NCI-H345 treated with DMSO at 0.1 percent for 48 hours (cell line): ENCODE measurements at regions not wholly inside any gene's neighbourhood (a gene's known extent, or its start where the extent isn't known, plus 50 kb on each side); places are given as distances from the start of the nearest gene placed in this dataset.
A peak's percentile ranks its signal among the peaks of the same experiment; 100 is the strongest.
"Not testable (repeated sequence)": the region's sequence is repeated elsewhere in the genome, so short reads cannot be mapped to it uniquely, and the experiment has no call there.

Experiments used
- DNase-seq: peaks from one replicate; lab custom pipeline; 2025; ENCODE audit not compliant: unreplicated experiment; lab: John Stamatoyannopoulos, UW

DNA sequence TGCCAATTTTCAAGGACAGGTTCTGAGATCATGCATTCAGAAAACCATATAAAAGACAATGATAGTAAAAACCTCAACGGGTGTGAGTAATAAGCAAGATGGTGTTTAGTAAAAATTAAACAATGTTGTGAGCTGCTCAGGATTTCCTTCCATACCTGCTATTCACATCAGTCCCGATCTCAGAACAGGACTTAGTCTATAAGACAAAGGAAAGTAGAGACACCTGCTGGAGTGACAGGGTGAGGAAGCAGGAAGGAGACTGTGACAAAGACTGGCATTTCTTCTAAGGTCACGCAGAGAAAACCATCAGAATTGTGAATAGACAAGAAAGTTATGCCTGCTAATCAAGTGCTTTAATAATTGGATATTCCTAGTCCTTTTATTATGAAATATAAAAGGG is 648.0 kb downstream of the DACH1 start:
- DNase-seq: no peak

DNA sequence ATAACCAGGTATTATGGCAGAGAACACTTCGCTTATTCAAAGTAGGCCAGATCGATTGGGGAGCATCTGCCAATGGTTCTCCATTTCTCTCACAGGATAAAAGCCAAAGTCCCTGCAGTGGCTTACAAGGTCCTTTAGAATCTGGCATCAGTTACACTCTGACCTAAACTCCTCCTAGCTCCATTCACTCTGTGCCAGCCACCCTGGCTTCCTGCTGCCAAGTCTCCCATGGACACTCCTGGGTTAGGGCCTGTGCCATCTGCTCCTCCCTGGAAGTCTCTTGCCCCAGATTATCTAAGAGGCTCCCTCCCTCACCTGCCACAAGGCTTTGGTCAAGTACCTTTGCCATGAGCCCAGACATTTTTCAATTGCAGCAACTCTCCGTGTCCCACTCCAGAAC is 649.2 kb downstream of the DACH1 start:
- no peak for DNase-seq

DNA sequence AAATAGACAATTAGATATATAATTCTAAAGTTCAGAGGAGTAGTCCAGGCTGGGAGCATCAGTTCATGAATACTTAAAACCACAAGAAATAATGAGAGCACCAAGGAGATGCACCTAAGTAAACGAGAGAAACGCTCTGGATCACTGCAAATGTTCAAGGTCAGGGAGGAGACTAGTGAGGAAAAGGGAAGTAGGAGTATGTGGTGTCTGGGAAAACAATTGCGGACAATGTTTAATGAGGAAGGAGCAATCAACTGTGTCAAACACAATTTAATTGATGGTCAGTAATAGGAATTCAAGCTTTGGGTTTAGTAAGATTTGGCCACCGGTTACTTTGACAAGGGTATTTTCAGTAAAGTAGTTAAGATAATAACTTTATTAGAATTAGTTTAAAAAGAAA is 652.2 kb downstream of the DACH1 start:
- DNase-seq: no peak

DNA sequence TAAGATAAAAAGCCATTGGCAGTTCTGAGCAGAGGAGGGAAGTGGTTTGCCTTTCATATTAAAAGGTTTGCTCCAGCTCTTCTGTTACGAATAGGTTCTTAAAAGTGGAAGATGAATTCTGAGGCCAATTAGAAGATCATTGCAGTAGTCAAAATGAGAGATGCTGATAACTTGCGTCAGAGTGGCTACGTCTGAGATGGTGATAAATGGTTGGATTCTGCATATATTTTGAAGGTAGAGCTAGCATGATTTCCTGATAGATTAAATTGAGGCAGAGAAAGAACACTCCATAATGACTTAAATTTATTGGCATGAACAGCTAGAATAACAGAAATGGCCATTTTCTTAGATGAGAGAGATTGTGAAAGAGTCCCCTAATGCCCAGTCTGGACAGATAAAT is 652.6 kb downstream of the DACH1 start:
- no peak for DNase-seq

DNA sequence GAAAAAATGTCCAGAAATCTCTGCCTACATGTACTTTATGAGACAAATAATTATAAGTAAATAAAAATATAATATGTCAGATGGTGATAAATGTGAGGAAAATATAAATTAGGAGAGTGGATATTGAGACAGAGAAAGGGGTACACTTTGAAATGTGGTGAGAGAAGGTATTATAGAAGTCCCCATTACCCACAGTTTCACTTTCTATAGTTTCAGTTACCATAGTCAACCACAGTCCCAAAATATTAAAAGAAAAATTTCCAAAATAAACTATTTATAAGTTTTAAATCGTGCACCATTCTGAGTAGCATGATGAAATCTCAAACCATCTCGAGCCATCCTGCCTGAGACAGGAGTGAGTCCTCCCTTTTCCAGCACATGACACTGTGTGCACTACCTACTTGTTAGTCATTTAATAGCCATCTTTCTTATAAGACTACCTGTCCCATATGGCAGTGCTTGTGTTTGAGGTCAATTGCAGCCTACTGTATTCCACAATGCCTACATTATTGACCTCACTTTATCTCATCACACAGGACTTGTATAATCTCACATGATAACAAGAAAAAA is 653.7 kb downstream of the DACH1 start:
- no peak for DNase-seq

DNA sequence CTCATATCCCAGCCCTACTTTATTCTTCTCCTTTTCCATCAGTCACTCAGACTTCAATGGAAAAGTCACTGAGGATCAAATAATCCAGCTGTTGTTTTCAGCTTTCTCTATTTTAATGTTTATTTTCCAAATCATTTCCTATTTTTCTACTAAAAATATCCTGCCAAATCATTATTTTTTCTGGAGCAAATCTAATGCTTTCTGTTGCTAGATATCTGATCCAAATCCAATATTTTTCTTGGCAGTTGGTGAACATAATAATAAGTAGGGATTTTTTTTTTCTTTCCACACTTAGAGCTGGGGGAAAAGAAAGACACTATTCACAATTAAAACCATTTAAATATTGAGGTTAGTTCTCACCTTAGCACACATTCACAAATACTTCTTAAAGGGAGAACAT is 656.1 kb downstream of the DACH1 start:
- no peak for DNase-seq

DNA sequence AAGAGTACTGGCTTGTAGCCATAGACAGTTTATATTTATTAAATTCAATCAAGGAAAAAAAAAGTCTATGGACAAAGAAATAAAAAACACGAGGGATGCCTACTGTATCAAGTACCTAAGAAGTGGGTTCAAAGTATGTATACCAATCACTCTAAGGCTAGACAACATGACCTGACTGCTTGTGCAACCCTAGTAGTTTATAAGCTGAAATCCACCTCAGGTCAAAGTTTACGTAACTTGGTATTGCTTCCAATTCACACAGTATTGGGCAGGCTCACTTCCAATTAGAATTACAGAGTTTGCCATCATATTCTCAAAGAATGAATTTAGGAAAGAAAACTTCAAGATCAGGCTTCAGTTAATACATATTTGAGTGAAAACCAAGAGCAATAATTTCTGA is 657.8 kb downstream of the DACH1 start:
- no peak for DNase-seq

DNA sequence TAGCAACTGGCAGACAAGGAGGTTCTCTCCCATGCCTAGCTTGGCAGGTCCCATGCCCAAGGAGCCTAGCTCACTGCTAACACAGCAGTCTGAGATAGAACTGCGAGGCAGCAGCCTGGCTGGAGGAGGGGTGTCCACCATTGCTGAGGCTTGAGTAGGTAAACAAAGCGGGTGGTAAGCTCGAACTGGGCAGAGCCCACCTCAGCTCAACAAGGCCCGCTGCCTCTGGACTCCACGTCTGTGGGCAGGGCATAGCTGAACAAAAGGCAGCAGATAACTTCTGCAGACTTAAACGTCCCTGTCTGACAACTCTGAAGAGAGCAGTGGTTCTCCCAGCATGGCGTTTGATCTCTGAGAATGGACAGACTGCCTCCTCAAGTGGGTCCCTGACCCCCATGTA is 682.4 kb downstream of the DACH1 start:
- not testable (repeated sequence) for DNase-seq

DNA sequence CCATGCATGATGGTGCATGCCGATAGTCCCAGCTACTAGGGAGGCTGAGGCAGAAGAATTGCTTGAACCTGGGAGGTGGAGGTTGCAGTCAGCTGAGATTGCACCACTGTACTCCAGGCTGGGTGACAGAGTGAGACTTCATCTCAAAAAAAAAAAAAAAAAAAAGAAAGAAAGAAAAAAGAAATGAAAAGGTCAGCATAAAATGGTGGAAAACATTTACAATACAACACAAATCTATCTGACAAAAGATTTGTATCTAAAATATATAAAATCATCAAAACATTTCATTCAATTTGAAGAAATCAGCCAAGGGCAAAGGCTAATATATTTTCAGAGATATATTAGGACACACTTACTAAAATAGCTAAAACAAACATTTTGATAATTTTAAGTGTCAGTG is 683.7 kb downstream of the DACH1 start:
- not testable (repeated sequence) for DNase-seq

DNA sequence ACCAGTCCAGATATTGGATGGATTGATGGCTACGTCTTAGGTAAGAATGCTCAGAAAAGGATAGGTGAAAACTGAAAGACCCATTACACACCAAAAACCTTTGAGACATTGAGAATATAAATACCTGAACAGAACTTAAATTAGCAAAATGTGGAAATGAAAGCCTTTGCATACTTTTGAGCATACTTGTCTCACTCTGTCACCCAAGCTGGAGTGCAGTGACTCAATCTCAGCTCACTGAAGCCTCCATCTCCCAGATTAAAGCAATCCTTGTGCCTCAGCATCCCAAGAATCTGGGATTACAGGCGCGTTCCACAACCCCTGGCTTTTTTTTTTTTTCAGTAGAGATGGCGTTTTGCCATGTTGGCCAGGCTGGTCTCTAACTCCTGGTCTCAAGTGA is 695.3 kb downstream of the DACH1 start:
- DNase-seq: no peak

DNA sequence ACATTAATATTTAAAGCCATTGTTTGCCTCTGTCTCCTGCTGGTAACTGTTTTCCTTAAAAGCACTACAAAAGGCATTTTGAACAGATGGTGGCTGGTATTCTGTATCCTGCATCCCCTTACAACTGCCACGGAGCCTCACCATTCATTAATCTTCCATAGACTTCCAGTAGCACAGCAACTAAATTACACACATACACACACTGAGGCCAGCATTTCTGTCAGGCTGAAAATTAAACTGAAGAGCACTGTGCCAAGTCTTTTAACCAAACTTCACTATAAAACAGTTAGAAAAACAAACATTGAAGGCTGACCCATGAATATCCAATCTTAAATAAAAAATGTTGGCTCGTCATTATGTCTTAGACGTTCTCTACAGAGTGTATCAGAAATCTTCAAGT is 697.8 kb downstream of the DACH1 start:
- no peak for DNase-seq

DNA sequence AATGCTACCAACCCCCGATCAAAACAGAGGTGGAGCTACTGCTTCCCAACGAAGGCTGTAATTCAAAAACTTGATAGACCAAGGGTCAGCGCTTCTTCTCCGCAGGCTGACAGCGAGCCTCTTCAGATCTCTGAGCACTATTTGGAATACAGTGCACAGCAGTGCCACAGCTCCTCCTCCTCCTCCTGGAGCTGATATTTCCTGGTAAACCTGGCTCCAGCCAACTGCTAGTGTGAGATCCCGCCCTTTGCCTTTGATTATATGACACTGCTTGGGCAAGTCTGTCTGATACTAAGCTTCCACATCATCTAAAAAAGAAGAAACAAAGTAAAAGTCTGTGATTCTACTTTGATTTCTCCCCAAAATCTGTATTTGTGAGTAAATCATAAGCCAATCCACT is 710.5 kb downstream of the DACH1 start:
- no peak for DNase-seq

DNA sequence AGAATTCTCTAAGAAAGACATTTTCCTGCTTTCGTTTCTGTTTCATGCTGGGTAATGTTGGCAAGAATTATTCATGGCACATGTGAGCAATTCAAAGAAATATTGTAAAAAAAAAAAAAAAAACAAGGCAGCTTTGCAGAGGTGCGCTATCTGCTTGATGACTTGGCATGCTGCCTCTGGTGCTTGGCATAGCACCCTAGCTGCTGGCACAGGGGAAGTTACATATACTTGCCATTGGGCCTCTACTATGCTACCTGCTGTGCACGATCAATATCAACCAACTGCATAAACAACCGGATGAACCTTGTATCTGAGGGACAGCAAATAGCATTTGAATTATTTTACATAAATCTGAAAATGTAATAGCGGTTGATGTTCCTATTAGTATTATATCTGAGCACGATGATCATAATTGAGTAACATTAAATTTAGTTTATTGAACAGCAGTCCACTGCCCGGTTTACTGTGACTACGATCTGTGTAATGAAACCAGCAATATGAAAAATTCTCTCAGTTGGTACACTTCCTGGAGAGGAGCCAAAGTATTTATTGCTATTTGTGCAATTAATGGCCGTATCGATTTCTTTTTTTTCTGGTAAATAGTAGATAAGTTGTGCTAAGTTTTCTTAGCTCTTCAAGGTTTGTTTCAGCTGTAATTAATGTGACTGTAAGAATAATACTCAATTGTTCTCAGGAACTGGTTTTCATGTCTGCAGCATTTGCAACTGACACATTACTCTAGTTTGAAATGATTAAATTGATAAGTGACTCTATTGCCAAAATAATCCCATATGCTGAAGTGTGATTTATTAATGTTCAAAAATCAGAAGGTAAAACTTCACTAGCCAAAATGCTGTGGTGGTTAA is 717.3 kb downstream of the DACH1 start:
- DNase-seq: peak; percentile 89

DNA sequence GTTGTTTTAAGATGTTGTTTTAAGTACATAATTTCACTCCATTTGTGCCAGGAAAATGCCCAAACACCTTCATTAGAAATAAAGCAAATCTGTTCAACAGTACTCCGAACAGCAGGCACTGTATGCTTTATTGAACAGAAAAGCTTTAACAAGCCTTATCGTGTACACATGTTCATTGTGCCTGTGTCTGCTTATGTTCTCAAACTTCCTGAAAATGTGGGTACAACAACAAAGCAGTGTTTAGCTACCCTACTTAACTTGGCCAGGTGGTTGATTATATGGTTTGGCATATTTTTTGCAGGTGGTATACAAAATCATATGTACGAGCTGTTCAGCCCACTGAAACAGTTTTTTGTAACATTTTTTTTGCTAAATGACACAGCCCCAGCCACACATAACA is 718.0 kb downstream of the DACH1 start:
- DNase-seq: peak; percentile 84

DNA sequence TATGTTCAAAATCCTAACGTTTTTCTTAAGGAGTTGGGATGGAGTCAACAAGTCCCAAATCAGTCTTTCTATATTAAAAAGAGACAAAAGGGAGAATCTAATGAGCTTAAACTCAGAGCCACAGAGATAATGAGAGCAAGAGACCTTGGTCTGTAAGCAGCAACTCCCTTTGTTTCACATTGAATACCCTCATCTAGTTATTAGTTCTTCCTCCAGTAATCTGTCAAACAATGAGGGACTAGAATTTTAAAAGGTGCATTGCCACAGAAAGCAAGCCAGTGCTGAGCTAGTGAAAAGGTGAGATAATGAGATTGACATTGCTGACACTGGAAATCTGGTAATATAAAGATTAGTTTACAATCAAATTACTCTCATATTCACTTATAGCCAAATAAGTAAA is 718.6 kb downstream of the DACH1 start:
- no peak for DNase-seq

DNA sequence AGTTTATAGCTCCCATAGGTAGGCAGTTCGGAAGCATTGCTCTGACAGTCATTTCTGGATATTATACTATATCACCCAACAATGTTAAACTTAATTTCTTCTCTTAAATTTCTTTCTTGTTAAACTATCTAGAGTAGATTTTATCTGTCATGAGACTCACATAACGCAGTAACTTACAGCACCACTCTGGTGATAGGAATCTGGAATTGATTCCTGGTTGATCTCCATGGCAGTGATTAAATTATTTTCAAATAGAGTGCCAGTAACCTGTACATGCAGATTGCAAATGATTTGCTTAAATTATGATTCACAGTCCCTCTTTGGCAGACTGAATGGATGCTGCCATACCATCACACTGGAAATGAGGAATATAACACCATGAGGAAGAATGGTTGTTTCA is 722.1 kb downstream of the DACH1 start:
- DNase-seq: no peak

DNA sequence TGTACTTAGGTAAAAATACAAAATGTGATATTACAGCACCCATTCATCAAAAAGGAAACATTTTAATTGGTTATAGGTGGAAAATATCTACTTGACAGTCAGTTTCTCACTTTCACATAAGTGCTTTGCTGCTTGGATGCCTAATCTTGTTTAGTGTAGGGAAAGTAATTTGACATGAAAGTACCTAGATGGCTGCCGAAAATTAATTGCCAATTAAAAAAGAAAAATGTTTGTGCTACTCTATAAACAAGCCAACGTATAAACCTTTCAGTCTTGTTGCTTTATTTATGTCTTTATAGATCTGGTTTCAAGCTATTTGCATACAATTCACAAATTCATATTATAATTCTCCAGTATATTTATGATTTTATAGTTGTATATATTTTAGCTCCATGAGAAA is 729.9 kb downstream of the DACH1 start:
- no peak for DNase-seq

DNA sequence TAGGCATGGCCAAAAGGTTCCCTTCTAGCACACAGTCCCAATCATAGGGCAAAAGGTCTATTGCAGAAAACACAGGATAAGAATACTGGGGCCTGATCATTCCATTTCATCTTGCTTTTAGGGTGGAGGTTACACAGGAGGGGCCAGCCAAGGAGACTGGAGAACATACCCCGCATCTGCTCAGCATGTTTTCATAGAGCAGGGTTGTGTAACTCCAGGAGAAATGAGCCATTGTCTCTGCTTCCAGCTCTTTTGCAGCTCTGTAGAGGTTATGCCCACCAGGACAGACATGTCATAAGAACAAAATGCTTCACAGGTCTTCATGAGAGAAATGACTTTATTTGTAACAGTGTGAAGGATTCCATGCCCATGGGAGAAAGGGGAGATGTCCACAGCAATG is 742.8 kb downstream of the DACH1 start:
- DNase-seq: no peak

DNA sequence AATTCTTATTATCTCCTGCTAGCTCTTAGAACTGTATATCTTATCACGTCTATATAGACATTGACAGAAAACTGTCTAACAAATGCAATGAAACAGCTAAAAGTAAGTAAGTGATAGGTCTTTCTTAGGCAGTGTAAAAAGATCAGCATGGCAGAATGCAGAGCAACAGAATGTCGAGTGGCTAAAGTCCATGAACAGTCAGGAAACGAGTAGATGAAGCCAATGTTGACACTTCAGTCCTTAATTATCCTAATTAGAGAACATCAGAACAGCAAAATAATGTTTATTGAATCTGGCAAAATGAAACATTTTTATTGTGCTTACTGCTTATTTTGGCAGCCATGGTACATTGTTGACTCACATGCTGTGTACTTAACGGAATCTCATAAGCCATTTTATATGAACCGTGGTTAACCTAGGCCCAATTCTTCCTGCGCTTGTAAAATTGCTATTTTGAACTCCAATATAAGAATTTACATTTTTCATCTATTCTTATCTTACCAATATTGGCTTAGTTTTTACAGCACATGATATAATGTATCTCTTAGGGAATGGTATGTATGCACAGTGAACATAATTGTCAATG is 748.1 kb downstream of the DACH1 start:
- DNase-seq: no peak

DNA sequence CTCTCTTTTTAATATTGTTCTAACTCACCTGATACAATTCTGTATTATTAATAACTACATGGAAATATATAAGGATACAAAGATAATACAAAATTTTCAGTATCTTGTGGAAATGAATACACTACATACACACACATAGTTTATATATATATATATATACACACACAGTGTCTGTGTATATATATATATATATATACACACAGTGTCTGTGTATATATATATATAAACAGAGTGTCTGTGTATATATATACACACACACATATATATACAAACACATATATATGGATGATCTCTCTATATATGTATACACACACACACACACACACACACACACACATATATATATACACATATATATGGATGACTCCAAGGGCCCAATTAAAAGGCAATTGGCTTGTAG is 749.1 kb downstream of the DACH1 start:
- DNase-seq: no peak

DNA sequence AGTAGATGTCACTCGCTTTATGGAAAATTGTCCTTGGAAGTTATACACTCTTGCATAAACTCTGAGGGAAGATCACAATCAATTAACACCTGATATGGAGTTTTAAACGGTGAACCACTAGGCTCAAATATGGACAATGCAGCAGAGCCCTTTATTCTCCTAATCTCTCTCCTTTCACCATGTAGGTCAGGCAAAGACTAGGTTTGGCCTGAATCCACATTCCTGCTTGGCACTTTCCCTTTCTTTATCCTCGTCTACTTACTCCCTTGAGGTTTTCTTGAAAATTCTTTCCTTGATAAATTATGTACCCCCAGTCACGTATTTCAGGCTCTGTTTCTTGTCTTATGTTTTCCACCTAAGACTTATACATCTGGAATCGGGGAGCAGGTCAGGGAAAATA is 751.7 kb downstream of the DACH1 start:
- no peak for DNase-seq

DNA sequence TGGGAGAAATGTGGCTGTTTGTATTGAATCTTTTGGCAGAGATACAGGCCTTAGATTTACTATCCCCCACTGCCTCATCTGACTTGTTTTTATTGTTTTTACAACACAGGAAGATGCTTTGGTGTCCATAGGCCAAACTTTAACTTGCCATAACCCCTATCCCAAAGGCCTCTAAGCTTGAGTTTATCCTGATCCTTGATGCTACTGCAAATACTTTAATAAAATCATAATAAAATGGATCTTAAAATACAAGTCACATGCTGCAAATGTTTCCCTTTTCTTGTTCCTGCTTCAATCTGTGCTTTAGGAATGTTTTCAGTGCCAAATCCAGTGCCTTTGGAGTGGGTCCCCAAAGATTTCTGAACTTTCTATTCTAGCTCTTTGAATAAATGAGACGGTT is 770.6 kb downstream of the DACH1 start:
- DNase-seq: no peak

DNA sequence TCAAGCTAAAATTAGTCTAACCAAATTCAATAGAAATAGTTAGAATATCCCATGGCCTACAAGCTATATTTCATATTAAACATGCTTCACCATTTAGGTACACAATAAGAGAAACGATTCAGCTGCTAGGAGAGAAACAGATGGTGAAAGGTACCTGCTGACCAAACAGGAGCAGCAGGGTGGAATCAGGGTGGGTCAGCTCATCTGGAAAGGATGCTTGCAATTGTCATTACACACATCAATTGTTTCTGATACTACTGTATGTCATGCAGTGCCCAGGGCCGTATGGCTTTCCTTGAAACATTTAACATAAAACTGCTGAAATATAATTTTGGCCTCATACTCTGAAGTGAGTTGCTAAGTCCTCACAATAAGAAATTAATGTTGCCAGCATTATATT is 776.0 kb downstream of the DACH1 start:
- DNase-seq: peak; percentile 3
